NCI-H1105 treated with DMSO at 0.1 percent for 48 hours (cell line): ENCODE measurements at regions not wholly inside any gene's neighbourhood (a gene's known extent, or its start where the extent isn't known, plus 50 kb on each side); places are given as distances from the start of the nearest gene placed in this dataset.
"Not testable (repeated sequence)": the region's sequence is repeated elsewhere in the genome, so short reads cannot be mapped to it uniquely, and the experiment has no call there.

ENCODE experiments used
- DNase-seq: peaks from one replicate; lab custom pipeline; 2025; lab: John Stamatoyannopoulos, UW

- DNase-seq, result no peak
Observed at GRCh38 chr4:173763389-173763788, 233.4 kb upstream of the HAND2 start.

GRCh38 chr4:173761938-173762337, 231.9 kb upstream of the HAND2 start:
- DNase-seq, result no peak

- DNase-seq, result no peak
Observed at GRCh38 chr4:173761236-173761635, 231.2 kb upstream of the HAND2 start.

GRCh38 chr4:173758132-173758531, 228.1 kb upstream of the HAND2 start:
- no peak for DNase-seq

- DNase-seq, result no peak
Observed at GRCh38 chr4:173753408-173753807, 223.4 kb upstream of the HAND2 start.

- no peak for DNase-seq
Observed at GRCh38 chr4:173752610-173753230, 222.7 kb upstream of the HAND2 start.

- DNase-seq, result no peak
Observed at GRCh38 chr4:173748353-173748752, 218.3 kb upstream of the HAND2 start.

GRCh38 chr4:173747537-173748257, 217.7 kb upstream of the HAND2 start:
- DNase-seq, result no peak

GRCh38 chr4:173746424-173746823, 216.4 kb upstream of the HAND2 start:
- DNase-seq, result no peak

- DNase-seq, result no peak
Observed at GRCh38 chr4:173745765-173746164, 215.7 kb upstream of the HAND2 start.

- DNase-seq, result no peak
Observed at GRCh38 chr4:173736840-173737239, 206.8 kb upstream of the HAND2 start.

GRCh38 chr4:173735585-173735984, 205.6 kb upstream of the HAND2 start:
- DNase-seq, result no peak

GRCh38 chr4:173735049-173735448, 205.0 kb upstream of the HAND2 start:
- DNase-seq, result no peak

- no peak for DNase-seq
Observed at GRCh38 chr4:173731257-173731656, 201.2 kb upstream of the HAND2 start.

GRCh38 chr4:173722075-173722474, 192.0 kb upstream of the HAND2 start:
- DNase-seq, result no peak

GRCh38 chr4:173718504-173718903, 188.5 kb upstream of the HAND2 start:
- DNase-seq, result not testable (repeated sequence)

- no peak for DNase-seq
Observed at GRCh38 chr4:173717581-173717980, 187.6 kb upstream of the HAND2 start.

- DNase-seq, result no peak
Observed at GRCh38 chr4:173714456-173714855, 184.4 kb upstream of the HAND2 start.

- no peak for DNase-seq
Observed at GRCh38 chr4:173713026-173713425, 183.0 kb upstream of the HAND2 start.

- DNase-seq, result no peak
Observed at GRCh38 chr4:173707658-173708419, 177.8 kb upstream of the HAND2 start.

GRCh38 chr4:173704201-173704600, 174.2 kb upstream of the HAND2 start:
- DNase-seq, result no peak

GRCh38 chr4:173703021-173703420, 173.0 kb upstream of the HAND2 start:
- DNase-seq, result no peak

- DNase-seq, result no peak
Observed at GRCh38 chr4:173700650-173701049, 170.6 kb upstream of the HAND2 start.
